Myocyte (in vitro differentiated cells): ENCODE measurements at regions not wholly inside any gene's neighbourhood (a gene's known extent, or its start where the extent isn't known, plus 50 kb on each side); places are given as distances from the start of the nearest gene placed in this dataset.
"Not testable (repeated sequence)": the region's sequence is repeated elsewhere in the genome, so short reads cannot be mapped to it uniquely, and the experiment has no call there.

Experiments
- DNase-seq: peaks from one replicate; pipeline ENCODE4 v3.0.0-alpha.2; 2012; ENCODE audit warnings: low read depth

DNA sequence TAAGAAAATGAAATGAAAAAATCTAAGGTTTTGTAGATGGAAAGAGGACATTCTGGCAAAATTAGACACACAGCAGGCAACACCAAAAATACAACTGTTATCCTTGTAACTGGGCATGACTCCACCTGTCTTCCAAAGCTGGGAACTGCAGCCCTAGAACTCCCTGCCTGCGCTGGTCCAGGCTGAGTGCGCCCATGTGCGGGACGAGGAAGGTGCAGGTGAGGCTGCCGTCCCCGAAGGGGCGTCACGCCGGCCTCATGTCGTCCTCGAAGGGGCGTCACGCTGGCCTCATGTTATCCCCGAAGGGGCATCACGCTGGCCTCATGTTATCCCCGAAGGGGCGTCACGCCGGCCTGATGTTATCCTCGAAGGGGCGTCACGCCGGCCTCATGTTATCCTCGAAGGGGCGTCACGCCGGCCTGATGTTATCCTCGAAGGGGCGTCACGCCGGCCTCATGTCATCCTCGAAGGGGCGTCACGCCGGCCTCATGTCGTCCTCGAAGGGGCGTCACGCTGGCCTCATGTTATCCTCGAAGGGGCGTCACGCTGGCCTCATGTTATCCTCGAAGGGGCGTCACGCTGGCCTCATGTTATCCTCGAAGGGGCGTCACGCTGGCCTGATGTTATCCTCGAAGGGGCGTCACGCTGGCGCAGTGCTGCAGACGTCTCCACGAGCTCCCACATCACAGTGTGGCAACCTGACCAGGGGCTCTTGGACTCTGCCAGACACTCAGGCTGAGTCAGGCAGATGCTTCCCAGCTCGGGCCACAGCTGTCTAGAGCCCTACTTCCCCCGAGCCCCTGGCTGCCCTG is 100.3 kb upstream of the SALL3 start:
- not testable (repeated sequence) for DNase-seq

- no peak for DNase-seq
These were observed 97.0 kb upstream of the SALL3 start for GRCh38 chr18:78882585-78882984.

- DNase-seq = no peak
These were observed 96.1 kb upstream of the SALL3 start for GRCh38 chr18:78883501-78883900.

- no peak for DNase-seq
These were observed 95.1 kb upstream of the SALL3 start for GRCh38 chr18:78884502-78884901.

DNA sequence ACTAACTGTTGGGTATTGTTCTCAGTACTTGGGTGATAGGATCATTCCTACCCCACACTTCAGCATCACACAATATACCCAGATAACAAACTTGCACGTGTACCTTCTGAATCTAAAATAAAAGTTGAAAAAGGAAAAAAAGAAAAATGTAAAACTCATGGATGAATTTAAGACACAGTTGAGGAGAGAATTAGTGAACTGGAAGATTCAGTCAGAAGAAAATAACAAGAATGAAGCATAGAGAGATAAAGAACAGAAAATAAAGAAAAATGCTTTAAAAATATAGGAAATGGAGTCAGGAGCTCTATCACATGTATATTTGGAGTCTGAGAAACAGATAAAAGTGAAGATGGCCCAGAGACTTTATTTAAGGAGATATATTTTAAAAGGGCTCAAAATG is 90.4 kb upstream of the SALL3 start:
- DNase-seq = no peak

- DNase-seq = no peak
These were observed 89.2 kb upstream of the SALL3 start for GRCh38 chr18:78890388-78890787.

GRCh38 chr18:78891185-78891762 is 88.3 kb upstream of the SALL3 start:
- no peak for DNase-seq

DNA sequence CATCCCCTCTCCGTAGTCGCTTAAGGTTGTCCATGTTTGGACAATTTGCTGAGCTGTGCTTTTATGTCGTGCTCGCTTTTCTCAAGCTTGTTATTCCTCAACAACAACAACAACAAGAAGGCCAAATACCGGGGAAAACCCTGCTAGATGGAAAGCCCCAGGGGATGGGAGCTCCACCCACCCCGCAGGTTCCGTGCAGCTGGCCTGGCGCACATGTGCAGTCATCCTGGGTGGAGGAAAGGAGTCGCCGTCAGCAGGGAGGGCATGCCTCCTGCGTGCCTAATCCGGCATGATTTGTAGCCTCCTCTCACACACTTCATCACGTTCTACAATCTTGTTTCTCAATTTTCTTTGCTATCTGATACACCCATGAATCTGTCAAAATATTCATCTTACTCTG is 87.4 kb upstream of the SALL3 start:
- DNase-seq = no peak

DNA sequence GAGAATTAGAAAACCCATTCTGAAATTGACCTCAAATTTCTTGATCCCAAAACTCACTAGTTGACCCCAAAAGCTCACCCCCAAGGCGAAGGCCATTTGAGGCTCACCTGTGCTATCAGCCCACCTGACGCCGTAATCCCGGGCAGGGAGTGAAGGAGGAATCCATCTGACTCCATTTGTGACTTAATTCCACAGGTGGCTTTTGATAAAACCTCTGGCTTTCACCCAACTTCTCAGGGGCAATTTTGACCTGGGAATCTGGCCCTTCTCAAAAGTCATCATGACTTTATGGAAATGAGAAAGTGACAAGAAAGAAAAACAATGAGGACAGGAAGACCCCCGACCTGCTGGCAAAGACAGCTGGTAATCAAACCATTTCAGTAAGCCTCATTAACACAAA is 86.9 kb upstream of the SALL3 start:
- no peak for DNase-seq

GRCh38 chr18:78893281-78894032 is 86.2 kb upstream of the SALL3 start:
- DNase-seq = no peak

GRCh38 chr18:78894033-78894305 is 85.6 kb upstream of the SALL3 start:
- DNase-seq = no peak

GRCh38 chr18:78895207-78896001 is 84.2 kb upstream of the SALL3 start:
- DNase-seq = no peak

DNA sequence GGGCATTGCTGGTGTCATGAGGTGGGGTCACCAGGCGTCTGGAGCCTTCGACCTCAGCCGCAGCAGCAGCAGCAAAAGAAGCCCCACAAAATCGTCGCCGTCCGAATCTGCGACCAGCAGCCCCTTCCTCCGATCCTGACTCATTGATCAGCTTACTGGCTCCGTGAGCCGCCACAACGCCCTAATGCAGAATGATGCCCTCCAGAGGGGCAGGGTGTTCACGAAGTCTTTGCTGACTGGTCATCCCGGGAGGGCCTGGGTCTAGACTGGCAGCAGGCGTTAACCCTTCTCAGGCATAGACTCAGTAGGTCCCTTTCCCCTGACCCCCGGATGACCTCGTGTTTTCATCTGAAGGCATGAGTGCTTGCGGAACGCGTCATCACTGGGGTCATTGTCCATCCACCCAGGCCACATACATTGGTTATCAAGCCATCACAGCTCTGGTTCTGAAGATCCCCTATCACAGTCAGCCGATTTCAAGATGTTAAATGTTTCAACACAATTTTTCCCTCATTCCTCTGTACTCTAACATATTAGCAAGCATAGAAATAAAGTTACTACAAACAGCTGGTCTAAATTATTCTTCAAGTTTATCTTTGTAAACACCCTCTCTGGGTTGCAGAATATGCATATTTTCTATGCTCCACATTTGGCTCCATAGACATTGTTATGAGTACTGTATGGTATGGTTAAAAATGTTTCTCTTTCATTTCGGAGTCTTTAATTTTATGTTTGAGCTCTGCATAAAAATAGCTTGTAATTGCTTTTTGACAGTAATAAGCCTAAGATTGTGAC is 83.3 kb upstream of the SALL3 start:
- no peak for DNase-seq

- no peak for DNase-seq
These were observed 81.6 kb upstream of the SALL3 start for GRCh38 chr18:78898066-78898465.

GRCh38 chr18:78898635-78899034 is 81.0 kb upstream of the SALL3 start:
- no peak for DNase-seq

GRCh38 chr18:78899241-78899640 is 80.4 kb upstream of the SALL3 start:
- DNase-seq = no peak

GRCh38 chr18:78900938-78901909 is 78.4 kb upstream of the SALL3 start:
- no peak for DNase-seq

GRCh38 chr18:78901923-78902794 is 77.5 kb upstream of the SALL3 start:
- no peak for DNase-seq
